ENCODE measurements at regions not wholly inside any gene's neighbourhood (a gene's known extent, or its start where the extent isn't known, plus 50 kb on each side); places are given as distances from the start of the nearest gene placed in this dataset.

DNA sequence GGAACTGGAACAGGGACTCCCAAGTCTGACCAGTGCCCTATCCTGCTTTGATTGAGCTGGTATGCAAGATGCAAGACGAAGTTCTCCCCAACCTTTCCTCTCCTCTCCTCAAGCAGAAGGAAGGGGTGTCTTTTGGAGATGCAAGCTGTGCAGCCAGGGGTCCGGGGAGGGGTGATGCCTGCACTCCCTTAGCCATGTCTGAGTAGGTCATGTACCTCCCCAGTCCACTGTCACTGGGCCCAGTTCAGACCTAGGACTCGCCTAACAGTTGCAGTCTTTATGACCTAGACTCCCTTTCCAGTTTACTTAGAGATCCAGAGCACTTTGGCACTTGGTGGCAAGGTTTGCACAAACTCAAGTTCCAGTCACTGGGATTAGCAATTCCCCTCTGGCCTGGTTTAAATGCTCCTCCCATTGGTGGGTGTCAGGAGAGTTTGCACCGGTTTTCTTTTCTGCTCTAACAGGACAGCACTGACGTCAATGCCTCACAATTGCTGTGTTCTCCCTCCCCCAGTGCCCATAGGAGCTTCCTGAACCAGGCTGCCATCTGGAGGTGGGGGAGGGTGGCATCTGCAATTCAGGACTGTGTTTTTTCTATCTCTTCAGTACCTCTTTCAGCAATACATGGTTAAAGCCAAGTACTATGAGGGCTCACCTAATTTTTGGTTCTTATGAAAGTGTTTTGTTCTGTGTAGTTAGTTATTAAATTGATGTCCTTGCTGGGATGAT lies 782.2 kb downstream of the ARAP2 start:
- no peak for DNase-seq
- 52 to 73% (median 56%) methylated on average over 5 of the region's 5 CpGs for WGBS, 3 donors
- FAIRE-seq, result no peak

DNA sequence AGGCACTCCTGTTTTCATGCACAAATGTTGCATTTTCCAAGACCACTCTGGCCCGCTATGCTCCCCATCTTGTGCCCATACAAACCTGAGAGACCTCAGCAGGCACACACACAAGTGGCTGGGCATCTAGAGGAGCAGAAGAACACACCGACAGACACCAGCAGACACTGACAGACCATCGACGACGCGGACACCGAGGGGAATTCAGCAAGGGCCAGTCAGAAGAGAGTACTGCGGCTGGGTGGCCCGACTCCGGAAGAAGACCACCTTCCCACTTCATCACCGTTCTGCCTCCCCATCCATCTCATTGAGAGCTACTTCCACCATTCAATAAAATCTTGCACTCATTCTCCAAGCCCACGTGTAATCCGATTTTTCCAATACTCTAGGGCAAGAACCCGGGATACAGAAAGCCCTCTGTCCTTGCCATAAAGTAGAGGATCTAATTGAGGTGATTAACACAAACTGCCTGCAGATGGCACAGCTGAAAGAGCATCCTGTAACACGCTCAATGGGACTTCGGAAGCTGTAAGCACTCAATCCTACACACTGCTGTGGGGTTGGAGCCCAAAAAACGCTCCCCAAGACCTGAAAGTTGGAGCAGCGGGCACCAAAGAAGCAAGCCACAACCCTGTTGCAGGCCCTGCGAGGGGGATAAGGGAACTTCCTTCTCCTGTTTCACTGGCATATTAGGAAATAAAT lies 780.9 kb downstream of the ARAP2 start:
- H3K4me1 ChIP-seq (ENCODE audit: control insufficient read depth in 3 of 3, insufficient read depth in 2 of 3, low read depth in 1 of 3, low read length in 2 of 3), result no peaks in the 10 kb centered on the region
- H3K9me3 ChIP-seq (ENCODE audit: control insufficient read depth in 2 of 2, insufficient read depth in 1 of 2, low read depth in 1 of 2, low read length in 1 of 2), result peaks cover 0 to 2% of the 10 kb centered on the region in 2 donors
- WGBS, 3 donors, result 85 to 89% (median 85%) methylated on average over 19 of the region's 19 CpGs
- H3K36me3 ChIP-seq (ENCODE audit: control insufficient read depth in 3 of 3, insufficient read depth in 2 of 3, low read depth in 1 of 3, low read length in 3 of 3), result no peaks in the 10 kb centered on the region
- H3K27ac ChIP-seq (ENCODE audit: low read depth in 1 of 3, low read length in 2 of 3), result no peak overlapping the region
- H3K4me3 ChIP-seq (ENCODE audit: low read depth in 1 of 3, low read length in 3 of 3), result no peak overlapping the region
- DNase-seq (no peak), FAIRE-seq (no peak)
- no peaks in the 10 kb centered on the region for H3K27me3 ChIP-seq (ENCODE audit: control insufficient read depth in 3 of 3, insufficient read depth in 3 of 3, low read length in 3 of 3)

More for the DNA sequence above, 782.2 kb downstream of the ARAP2 start:
- no peak overlapping the region for H3K27ac ChIP-seq (ENCODE audit: low read depth in 1 of 3, low read length in 2 of 3)
- no peaks in the 10 kb centered on the region for H3K36me3 ChIP-seq (ENCODE audit: control insufficient read depth in 3 of 3, insufficient read depth in 2 of 3, low read depth in 1 of 3, low read length in 3 of 3)
- no peak overlapping the region for H3K4me3 ChIP-seq (ENCODE audit: low read depth in 1 of 3, low read length in 3 of 3)
- no peaks in the 10 kb centered on the region for H3K27me3 ChIP-seq (ENCODE audit: control insufficient read depth in 3 of 3, insufficient read depth in 3 of 3, low read length in 3 of 3)
- H3K9me3 ChIP-seq (ENCODE audit: control insufficient read depth in 2 of 2, insufficient read depth in 1 of 2, low read depth in 1 of 2, low read length in 1 of 2), result peaks cover 0 to 2% of the 10 kb centered on the region in 2 donors
- no peaks in the 10 kb centered on the region for H3K4me1 ChIP-seq (ENCODE audit: control insufficient read depth in 3 of 3, insufficient read depth in 2 of 3, low read depth in 1 of 3, low read length in 2 of 3)

DNA sequence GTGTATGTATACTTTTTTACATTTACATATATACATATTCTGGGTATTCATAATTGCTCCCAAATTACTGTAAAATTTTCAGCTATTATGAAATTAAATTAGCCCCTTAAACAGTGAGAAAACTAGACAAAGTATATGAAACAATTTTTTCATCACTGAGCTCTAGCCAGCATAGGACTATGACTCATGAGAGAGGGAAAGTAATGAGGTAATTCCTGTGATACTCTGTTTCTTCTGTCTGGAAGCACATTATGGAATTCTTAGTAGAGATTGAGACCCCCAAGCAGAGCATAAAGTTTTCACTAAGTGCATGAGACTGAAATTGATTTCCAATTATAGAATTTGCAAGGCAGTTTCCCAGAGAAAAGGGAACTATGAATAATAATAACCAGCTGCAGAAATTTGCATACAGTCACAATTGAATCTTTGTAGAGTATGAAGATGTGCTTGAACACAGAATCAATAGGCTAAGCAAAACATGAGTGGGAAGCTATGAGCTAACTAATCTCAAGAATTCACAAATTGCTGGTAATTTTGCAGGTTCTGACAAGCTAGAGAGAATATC lies 779.3 kb downstream of the ARAP2 start:
- no peak for DNase-seq
- Histone ChIP-seq H3K4me1 (ENCODE audit: control insufficient read depth in 3 of 3, insufficient read depth in 2 of 3, low read depth in 1 of 3, low read length in 2 of 3) (no peaks in the 10 kb centered on the region), H3K27me3 (ENCODE audit: control insufficient read depth in 3 of 3, insufficient read depth in 3 of 3, low read length in 3 of 3) (no peaks in the 10 kb centered on the region), H3K36me3 (ENCODE audit: control insufficient read depth in 3 of 3, insufficient read depth in 2 of 3, low read depth in 1 of 3, low read length in 3 of 3) (no peaks in the 10 kb centered on the region), H3K9me3 (ENCODE audit: control insufficient read depth in 2 of 2, insufficient read depth in 1 of 2, low read depth in 1 of 2, low read length in 1 of 2) (peaks cover 0 to 2% of the 10 kb centered on the region in 2 donors), H3K4me3 (ENCODE audit: low read depth in 1 of 3, low read length in 3 of 3) (no peak overlapping the region), H3K27ac (ENCODE audit: low read depth in 1 of 3, low read length in 2 of 3) (no peak overlapping the region)
- FAIRE-seq, result no peak

DNA sequence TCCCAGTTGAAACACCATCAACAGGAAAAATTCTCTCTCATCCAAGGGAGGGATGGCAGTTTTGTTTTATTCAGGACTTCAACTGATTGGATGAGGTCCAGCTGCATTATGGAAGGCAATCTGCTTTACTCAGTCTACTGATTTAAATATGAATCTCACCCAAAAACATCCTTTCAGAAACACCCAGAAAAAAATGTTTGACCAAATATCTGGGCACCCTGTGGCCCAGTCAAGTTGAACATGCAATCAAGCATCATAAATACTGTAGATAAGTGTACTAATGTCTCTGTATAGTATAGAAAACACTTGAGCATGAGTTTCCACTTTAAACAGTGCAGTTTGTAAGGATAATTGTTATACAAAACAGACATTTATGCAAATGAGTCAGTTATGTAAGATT lies 753.2 kb downstream of the ARAP2 start:
- no peak overlapping the region for H3K4me3 ChIP-seq (ENCODE audit: low read depth in 1 of 3, low read length in 3 of 3)
- no peaks in the 10 kb centered on the region for H3K4me1 ChIP-seq (ENCODE audit: control insufficient read depth in 3 of 3, insufficient read depth in 2 of 3, low read depth in 1 of 3, low read length in 2 of 3)
- DNase-seq (no peak), FAIRE-seq (no peak)
- H3K36me3 ChIP-seq (ENCODE audit: control insufficient read depth in 3 of 3, insufficient read depth in 2 of 3, low read depth in 1 of 3, low read length in 3 of 3), result no peaks in the 10 kb centered on the region
- no peak overlapping the region for H3K27ac ChIP-seq (ENCODE audit: low read depth in 1 of 3, low read length in 2 of 3)
- peaks cover 0 to 12% of the 10 kb centered on the region in 2 donors for H3K9me3 ChIP-seq (ENCODE audit: control insufficient read depth in 2 of 2, insufficient read depth in 1 of 2, low read depth in 1 of 2, low read length in 1 of 2)
- H3K27me3 ChIP-seq (ENCODE audit: control insufficient read depth in 3 of 3, insufficient read depth in 3 of 3, low read length in 3 of 3), result no peaks in the 10 kb centered on the region

DNA sequence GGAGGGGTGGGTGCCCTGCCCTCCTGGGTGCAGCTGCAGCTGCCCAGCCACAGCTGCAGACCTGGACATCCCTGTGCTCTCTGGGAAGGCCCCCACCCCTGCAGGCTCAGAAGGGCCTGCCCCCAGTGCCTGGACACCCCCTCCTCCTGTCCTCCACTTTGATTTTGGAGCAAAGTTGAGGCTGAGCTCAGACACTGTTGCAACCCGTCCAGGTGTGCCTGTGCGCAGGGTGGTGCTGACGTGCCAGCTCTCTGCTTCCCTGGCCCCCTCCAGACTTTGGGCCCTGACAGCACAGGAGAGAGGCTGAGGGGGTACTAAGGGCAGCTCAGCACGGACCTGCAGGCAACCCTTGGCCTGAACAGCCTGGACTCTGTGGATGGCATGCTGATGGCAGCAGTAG lies 750.3 kb downstream of the ARAP2 start:
- H3K27me3 ChIP-seq (ENCODE audit: control insufficient read depth in 3 of 3, insufficient read depth in 3 of 3, low read length in 3 of 3), result no peaks in the 10 kb centered on the region
- peaks cover 0 to 12% of the 10 kb centered on the region in 2 donors for H3K9me3 ChIP-seq (ENCODE audit: control insufficient read depth in 2 of 2, insufficient read depth in 1 of 2, low read depth in 1 of 2, low read length in 1 of 2)
- WGBS, 3 donors, result 24 to 82% (median 45%) methylated on average over 4 of the region's 4 CpGs
- no peak overlapping the region for H3K27ac ChIP-seq (ENCODE audit: low read depth in 1 of 3, low read length in 2 of 3)
- no peaks in the 10 kb centered on the region for H3K4me1 ChIP-seq (ENCODE audit: control insufficient read depth in 3 of 3, insufficient read depth in 2 of 3, low read depth in 1 of 3, low read length in 2 of 3)
- DNase-seq (no peak), FAIRE-seq (no peak)
- H3K36me3 ChIP-seq (ENCODE audit: control insufficient read depth in 3 of 3, insufficient read depth in 2 of 3, low read depth in 1 of 3, low read length in 3 of 3), result no peaks in the 10 kb centered on the region
- no peak overlapping the region for H3K4me3 ChIP-seq (ENCODE audit: low read depth in 1 of 3, low read length in 3 of 3)

DNA sequence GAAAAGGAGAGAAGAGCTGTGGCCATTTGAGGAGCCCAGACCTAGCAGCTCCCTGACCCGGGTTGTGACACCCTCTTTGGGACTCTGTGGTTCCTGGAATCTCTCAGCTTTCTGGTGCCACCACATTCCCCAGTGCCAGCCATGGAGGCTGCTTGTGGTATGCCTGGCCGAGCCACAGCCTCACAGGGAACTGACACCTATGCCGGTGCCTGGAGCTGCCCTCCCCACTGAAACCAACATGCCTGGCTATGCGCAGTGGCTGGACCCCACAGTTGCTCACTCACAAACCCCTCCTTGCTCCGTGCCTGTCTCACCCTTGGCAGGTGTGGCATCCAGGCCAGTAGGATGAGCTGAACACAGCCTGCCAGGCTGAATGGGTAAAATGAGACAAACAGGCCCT lies 749.4 kb downstream of the ARAP2 start:
- H3K36me3 ChIP-seq (ENCODE audit: control insufficient read depth in 3 of 3, insufficient read depth in 2 of 3, low read depth in 1 of 3, low read length in 3 of 3), result no peaks in the 10 kb centered on the region
- WGBS, 3 donors, result 87 to 91% (median 87%) methylated on average over 5 of the region's 5 CpGs
- DNase-seq, result no peak
- H3K27ac ChIP-seq (ENCODE audit: low read depth in 1 of 3, low read length in 2 of 3), result no peak overlapping the region
- H3K9me3 ChIP-seq (ENCODE audit: control insufficient read depth in 2 of 2, insufficient read depth in 1 of 2, low read depth in 1 of 2, low read length in 1 of 2), result peaks cover 0 to 12% of the 10 kb centered on the region in 2 donors
- H3K4me3 ChIP-seq (ENCODE audit: low read depth in 1 of 3, low read length in 3 of 3), result no peak overlapping the region
- H3K27me3 ChIP-seq (ENCODE audit: control insufficient read depth in 3 of 3, insufficient read depth in 3 of 3, low read length in 3 of 3), result no peaks in the 10 kb centered on the region
- H3K4me1 ChIP-seq (ENCODE audit: control insufficient read depth in 3 of 3, insufficient read depth in 2 of 3, low read depth in 1 of 3, low read length in 2 of 3), result no peaks in the 10 kb centered on the region
- no peak for FAIRE-seq

DNA sequence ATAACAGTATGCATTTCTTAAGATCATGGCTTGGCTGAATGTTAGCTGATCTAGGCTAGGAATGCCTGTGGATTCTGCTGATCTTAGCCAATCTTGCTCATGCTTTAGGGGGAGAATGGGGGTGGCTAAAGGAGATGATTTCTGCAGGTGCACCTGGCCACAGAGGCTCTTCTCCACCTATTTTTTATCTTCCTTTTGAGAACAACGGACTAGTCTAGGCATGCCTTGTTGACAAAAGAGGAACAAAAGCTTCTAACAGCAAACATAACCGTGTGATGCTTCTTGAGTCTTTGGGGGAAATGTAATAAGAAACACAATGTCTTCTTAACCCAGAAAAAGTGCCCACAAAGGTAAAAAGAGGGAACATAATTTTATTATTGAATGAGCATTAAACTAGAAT lies 743.5 kb downstream of the ARAP2 start:
- Histone ChIP-seq H3K4me1 (ENCODE audit: control insufficient read depth in 3 of 3, insufficient read depth in 2 of 3, low read depth in 1 of 3, low read length in 2 of 3) (no peaks in the 10 kb centered on the region), H3K36me3 (ENCODE audit: control insufficient read depth in 3 of 3, insufficient read depth in 2 of 3, low read depth in 1 of 3, low read length in 3 of 3) (no peaks in the 10 kb centered on the region), H3K4me3 (ENCODE audit: low read depth in 1 of 3, low read length in 3 of 3) (no peak overlapping the region), H3K27ac (ENCODE audit: low read depth in 1 of 3, low read length in 2 of 3) (no peak overlapping the region), H3K27me3 (ENCODE audit: control insufficient read depth in 3 of 3, insufficient read depth in 3 of 3, low read length in 3 of 3) (no peaks in the 10 kb centered on the region), H3K9me3 (ENCODE audit: control insufficient read depth in 2 of 2, insufficient read depth in 1 of 2, low read depth in 1 of 2, low read length in 1 of 2) (no peaks in the 10 kb centered on the region)
- FAIRE-seq (no peak), DNase-seq (no peak)
- WGBS, 3 donors, result 20 to 56% (median 39%) methylated on average over 2 of the region's 2 CpGs

DNA sequence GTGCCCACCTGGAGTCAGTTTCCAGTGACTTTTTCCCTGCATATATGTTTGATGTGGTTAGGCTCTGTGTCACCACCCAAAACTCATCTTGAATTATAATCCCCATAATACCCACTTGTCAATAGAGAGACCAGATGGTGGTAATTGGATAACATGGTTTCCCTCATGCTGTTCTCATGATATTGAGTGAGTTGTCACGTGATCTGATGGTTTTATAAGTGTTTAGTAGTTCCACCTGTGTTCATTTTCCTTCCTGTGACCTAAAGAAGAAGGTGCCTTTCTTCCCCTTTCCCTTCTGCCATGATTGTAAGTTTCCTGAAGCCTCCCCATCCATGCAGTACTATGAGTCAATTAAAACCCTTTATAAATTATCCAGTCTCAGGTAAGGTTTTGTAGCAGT lies 740.9 kb downstream of the ARAP2 start:
- no peaks in the 10 kb centered on the region for H3K36me3 ChIP-seq (ENCODE audit: control insufficient read depth in 3 of 3, insufficient read depth in 2 of 3, low read depth in 1 of 3, low read length in 3 of 3)
- WGBS, 3 donors, result 10 to 41% (median 12%) methylated on average over 1 of the region's 1 CpG

More for the DNA sequence above, 740.9 kb downstream of the ARAP2 start:
- Histone ChIP-seq H3K27me3 (ENCODE audit: control insufficient read depth in 3 of 3, insufficient read depth in 3 of 3, low read length in 3 of 3) (no peaks in the 10 kb centered on the region), H3K27ac (ENCODE audit: low read depth in 1 of 3, low read length in 2 of 3) (no peak overlapping the region), H3K4me1 (ENCODE audit: control insufficient read depth in 3 of 3, insufficient read depth in 2 of 3, low read depth in 1 of 3, low read length in 2 of 3) (no peaks in the 10 kb centered on the region), H3K4me3 (ENCODE audit: low read depth in 1 of 3, low read length in 3 of 3) (no peak overlapping the region), H3K9me3 (ENCODE audit: control insufficient read depth in 2 of 2, insufficient read depth in 1 of 2, low read depth in 1 of 2, low read length in 1 of 2) (no peaks in the 10 kb centered on the region)
- no peak for DNase-seq
- no peak for FAIRE-seq

All from small intestine (tissue), 7 donors.